ENCODE measurements at regions not wholly inside any gene's neighbourhood (a gene's known extent, or its start where the extent isn't known, plus 50 kb on each side); places are given as distances from the start of the nearest gene placed in this dataset.

DNA sequence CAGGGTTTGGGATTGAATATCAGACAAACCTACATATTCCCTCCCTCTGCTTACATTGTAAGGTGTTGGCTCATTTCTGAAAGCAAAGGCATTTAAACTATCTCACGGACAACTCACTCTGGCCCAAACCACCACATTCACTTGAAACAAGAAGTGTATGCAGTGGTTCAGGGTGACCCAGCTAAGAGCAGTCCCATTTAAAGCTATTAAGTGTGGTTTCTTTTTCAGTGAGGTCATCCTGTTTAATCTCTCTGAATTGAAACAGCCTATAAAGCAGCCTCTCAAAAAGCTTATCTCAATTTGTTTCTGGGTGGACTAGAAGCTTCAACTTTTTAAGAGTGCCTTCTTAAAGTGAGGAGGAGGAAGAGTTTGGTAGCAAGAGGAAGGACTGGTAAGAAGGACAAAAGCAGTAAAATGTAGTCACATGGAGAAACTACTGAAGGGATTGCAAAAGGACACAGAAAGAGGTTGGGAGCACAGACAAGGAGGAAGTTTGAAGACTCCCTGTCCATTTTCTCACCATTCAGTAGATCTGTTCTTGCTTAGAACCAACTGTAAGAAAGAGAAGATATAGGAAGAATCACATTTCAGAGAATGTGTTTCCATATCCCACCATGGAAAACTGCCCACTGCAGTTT lies 151.6 kb downstream of the TMCO5A start:
- TF ChIP-seq GATA2 (IDR thresholded peaks at IDR 0.05; ENCODE audit: low read depth, low read length), result no peak
- no peak for TF ChIP-seq GATA3 (IDR thresholded peaks at IDR 0.05; ENCODE audit: low read depth, low read length)
